ENCODE measurements at regions not wholly inside any gene's neighbourhood (a gene's known extent, or its start where the extent isn't known, plus 50 kb on each side); places are given as distances from the start of the nearest gene placed in this dataset.
"Not testable (repeated sequence)": the region's sequence is repeated elsewhere in the genome, so short reads cannot be mapped to it uniquely, and the experiment has no call there.

- H3K9me3 Mint-ChIP-seq = no peaks in the 10 kb centered on the region
- no peaks in the 10 kb centered on the region for H3K36me3 Mint-ChIP-seq
- DNase-seq (ENCODE audit: low spot score in 2 of 2) = no peak
- H3K4me3 Mint-ChIP-seq = no peak overlapping the region
- no peak for ATAC-seq
- H3K4me1 Mint-ChIP-seq = no peaks in the 10 kb centered on the region
- H3K27ac Mint-ChIP-seq = no peak overlapping the region
Observed at GRCh38 chr5:67725604-67726003, 490.0 kb upstream of the PIK3R1 start.

GRCh38 chr5:67724412-67725135 lies 491.0 kb upstream of the PIK3R1 start:
- no peak for DNase-seq (ENCODE audit: low spot score in 2 of 2)
- ATAC-seq = no peak
- H3K27ac Mint-ChIP-seq = no peak overlapping the region
- H3K4me3 Mint-ChIP-seq = no peak overlapping the region
- no peaks in the 10 kb centered on the region for H3K9me3 Mint-ChIP-seq
- H3K4me1 Mint-ChIP-seq = no peaks in the 10 kb centered on the region
- no peaks in the 10 kb centered on the region for H3K36me3 Mint-ChIP-seq

DNA sequence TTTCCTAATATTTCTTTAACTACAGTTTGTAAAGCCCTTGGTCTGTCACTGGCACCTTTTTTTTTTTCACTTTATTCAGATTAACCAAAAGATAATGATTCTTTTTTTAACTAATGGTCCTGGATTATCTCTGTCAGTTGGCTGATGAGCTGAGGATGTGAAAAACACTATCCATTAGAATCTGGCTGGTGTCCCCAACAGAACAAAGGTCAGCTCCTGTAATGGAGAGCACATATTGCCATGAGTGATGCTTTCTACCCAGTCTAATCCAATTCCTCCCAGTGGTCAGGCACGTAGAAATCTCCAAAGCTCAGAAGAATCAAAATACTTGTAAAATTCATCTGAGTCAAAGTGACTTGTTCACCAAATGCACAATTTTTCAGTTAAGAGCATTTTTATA lies 491.7 kb upstream of the PIK3R1 start:
- Mint-ChIP-seq H3K9me3 (no peaks in the 10 kb centered on the region), H3K4me3 (no peak overlapping the region), H3K4me1 (no peaks in the 10 kb centered on the region), H3K36me3 (no peaks in the 10 kb centered on the region), H3K27ac (no peak overlapping the region)
- ATAC-seq (no peak), DNase-seq (ENCODE audit: low spot score in 2 of 2) (no peak)

- H3K4me1 Mint-ChIP-seq; ATAC-seq; H3K27ac Mint-ChIP-seq; H3K9me3 Mint-ChIP-seq; H3K36me3 Mint-ChIP-seq; H3K4me3 Mint-ChIP-seq; DNase-seq (ENCODE audit: low spot score in 2 of 2): not testable (repeated sequence)
Observed at GRCh38 chr5:67722582-67722981, 493.0 kb upstream of the PIK3R1 start.

DNA sequence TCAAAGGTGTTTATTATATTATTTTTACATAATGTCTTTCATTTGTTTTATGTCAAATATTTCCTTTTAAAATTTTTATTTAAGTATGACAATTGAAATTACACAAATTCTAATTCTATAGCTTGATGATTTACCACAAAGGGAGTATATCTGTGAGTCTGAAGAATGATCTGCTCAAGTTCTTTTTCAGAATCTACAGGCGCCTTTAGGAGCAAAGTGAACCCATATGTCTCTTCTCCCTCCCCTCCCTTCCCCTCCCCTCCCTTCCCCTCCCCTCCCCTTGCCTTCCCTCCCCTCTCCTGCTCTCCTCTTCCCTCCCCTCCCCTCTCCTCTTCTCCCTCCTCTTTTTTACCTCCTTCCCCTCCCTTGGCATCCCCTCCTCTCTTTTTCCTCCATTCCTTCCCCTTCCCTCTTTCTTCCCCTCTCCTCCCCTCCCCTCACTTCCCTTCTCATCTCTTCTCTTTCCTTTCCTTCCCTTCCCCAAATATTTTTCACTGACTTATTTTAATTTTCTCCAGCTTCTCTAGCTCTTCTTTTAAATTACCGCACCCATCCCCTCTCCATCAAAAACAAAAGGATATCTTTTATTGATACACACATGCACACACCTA lies 495.3 kb upstream of the PIK3R1 start:
- Mint-ChIP-seq H3K4me1 (no peaks in the 10 kb centered on the region), H3K9me3 (no peaks in the 10 kb centered on the region), H3K36me3 (no peaks in the 10 kb centered on the region), H3K27ac (no peak overlapping the region), H3K4me3 (no peak overlapping the region)
- no peak for DNase-seq (ENCODE audit: low spot score in 2 of 2)
- no peak for ATAC-seq

DNA sequence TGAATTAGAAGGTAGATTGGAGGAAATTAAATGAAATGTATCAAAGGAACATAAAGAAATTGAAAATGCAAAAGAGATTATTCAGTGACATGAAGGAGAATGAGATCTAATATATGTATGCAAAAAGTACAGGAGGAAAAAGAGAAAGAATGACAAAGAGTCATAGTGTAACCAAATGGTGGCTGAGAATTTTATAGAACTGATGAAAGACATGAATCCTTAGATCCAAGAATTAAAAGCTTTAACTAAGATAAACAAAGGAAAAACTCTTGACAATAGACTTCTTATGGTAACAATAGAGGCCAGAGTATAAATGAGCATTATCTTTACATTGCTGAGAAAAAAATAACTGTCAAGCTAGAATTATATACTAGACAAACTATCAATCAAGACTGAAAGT lies 505.4 kb upstream of the CD180 start:
- ATAC-seq = no peak
- Mint-ChIP-seq H3K27ac (no peak overlapping the region), H3K4me3 (no peak overlapping the region), H3K9me3 (peaks cover 15% of the 10 kb centered on the region), H3K4me1 (no peaks in the 10 kb centered on the region), H3K36me3 (no peaks in the 10 kb centered on the region)
- no peak for DNase-seq (ENCODE audit: low spot score in 2 of 2)

GRCh38 chr5:67699560-67699959 lies 503.0 kb upstream of the CD180 start:
- Mint-ChIP-seq H3K27ac (no peak overlapping the region), H3K36me3 (no peaks in the 10 kb centered on the region), H3K4me1 (no peaks in the 10 kb centered on the region), H3K4me3 (no peak overlapping the region), H3K9me3 (peaks cover 15% of the 10 kb centered on the region)
- DNase-seq (ENCODE audit: low spot score in 2 of 2) = no peak
- ATAC-seq = no peak

- no peak for ATAC-seq
- no peaks in the 10 kb centered on the region for H3K36me3 Mint-ChIP-seq
- DNase-seq (ENCODE audit: low spot score in 2 of 2) = no peak
- no peaks in the 10 kb centered on the region for H3K4me1 Mint-ChIP-seq
- H3K27ac Mint-ChIP-seq = no peak overlapping the region
- H3K9me3 Mint-ChIP-seq = peaks cover 2% of the 10 kb centered on the region
- no peak overlapping the region for H3K4me3 Mint-ChIP-seq
Observed at GRCh38 chr5:67696446-67696845, 499.8 kb upstream of the CD180 start.

DNA sequence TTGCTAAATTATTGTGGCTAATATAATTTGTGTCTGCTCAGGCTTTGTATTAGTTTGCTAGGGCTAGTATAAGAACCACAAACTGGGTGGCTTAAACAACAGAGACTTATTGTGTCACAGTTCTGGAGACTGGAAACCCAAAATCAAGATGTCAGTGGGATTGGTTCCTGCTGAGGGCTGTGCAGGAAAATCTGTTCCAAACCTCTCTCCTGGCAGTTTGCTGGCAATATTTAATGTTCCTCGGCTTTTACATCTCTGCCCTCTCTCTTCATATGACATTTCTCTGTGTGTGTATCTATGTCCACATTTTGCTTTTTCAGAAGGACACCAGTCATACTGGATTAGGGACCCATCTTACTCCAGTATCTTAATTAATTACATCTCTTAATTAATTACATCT lies 498.8 kb upstream of the CD180 start:
- no peaks in the 10 kb centered on the region for H3K36me3 Mint-ChIP-seq
- H3K27ac Mint-ChIP-seq = no peak overlapping the region
- no peaks in the 10 kb centered on the region for H3K4me1 Mint-ChIP-seq
- ATAC-seq = no peak
- H3K4me3 Mint-ChIP-seq = no peak overlapping the region
- H3K9me3 Mint-ChIP-seq = peaks cover under 1% of the 10 kb centered on the region
- no peak for DNase-seq (ENCODE audit: low spot score in 2 of 2)

- Mint-ChIP-seq H3K4me3 (no peak overlapping the region), H3K36me3 (no peaks in the 10 kb centered on the region), H3K27ac (no peak overlapping the region), H3K4me1 (no peaks in the 10 kb centered on the region), H3K9me3 (no peaks in the 10 kb centered on the region)
- no peak for ATAC-seq
- no peak for DNase-seq (ENCODE audit: low spot score in 2 of 2)
Observed at GRCh38 chr5:67694810-67695191, 498.2 kb upstream of the CD180 start.

DNA sequence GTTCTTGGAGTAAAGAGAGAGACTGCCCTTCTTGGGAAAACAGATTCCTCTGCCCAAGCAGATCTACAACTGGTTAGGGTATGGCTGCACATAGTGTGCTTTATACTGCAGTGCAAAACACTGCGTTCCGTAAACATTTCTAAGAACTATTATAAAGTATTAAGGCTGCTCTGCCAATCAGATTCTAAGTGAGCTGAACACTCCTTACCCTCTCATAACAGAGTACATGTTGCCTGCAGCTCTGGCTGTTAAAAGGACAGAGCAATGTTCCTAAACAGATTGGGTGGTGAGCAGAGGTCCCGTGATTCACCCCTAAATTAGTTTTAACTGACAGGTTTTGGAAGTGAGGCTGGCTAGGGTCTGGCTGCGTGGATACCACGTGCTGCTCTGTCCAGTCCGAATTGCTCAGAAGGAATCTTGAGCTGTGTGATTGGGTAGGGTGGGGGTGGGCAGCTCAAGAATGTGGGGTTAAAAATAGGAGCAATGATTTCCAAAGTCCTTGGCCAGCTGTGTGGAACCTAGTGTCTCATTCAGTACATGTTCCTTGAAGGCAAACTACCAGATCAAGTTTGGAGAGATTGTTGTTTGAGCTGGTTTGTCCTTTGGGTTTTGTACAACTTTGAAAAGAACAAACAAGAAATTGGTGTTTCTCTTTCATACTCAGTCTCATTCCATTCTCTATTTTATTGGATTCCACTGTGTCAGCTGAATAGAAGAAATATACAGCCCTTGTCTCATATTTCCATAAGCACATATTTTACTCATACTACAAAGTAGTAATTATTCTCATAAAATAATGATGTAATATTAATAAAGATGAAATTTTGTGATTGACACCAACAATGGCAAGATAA lies 497.6 kb upstream of the CD180 start:
- no peaks in the 10 kb centered on the region for H3K4me1 Mint-ChIP-seq
- no peak overlapping the region for H3K27ac Mint-ChIP-seq
- DNase-seq (ENCODE audit: low spot score in 2 of 2) (no peak), ATAC-seq (no peak)
- H3K9me3 Mint-ChIP-seq = no peaks in the 10 kb centered on the region
- H3K4me3 Mint-ChIP-seq = no peak overlapping the region
- H3K36me3 Mint-ChIP-seq = no peaks in the 10 kb centered on the region

DNA sequence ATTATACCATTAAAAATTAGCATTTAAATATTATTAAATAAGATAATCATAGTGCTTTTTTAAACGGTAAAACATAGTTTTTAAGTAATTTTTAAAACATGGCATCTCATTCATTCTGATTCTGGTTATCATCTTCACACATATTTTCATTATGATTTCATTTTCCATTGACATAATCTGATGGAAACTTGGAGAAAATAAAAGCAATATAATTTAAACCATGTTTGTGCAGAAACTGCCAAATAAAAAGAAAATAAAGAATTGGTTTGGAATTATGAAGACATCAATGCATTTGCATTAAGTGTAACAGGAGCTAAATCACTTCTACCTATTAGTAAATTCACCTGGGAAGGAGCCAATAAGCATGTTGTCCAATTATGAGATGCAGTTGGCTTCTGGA lies 490.1 kb upstream of the CD180 start:
- H3K9me3 Mint-ChIP-seq = no peaks in the 10 kb centered on the region
- H3K36me3 Mint-ChIP-seq = no peaks in the 10 kb centered on the region
- DNase-seq (ENCODE audit: low spot score in 2 of 2) = no peak
- no peak overlapping the region for H3K27ac Mint-ChIP-seq
- no peak overlapping the region for H3K4me3 Mint-ChIP-seq
- H3K4me1 Mint-ChIP-seq = no peaks in the 10 kb centered on the region
- ATAC-seq = no peak

DNA sequence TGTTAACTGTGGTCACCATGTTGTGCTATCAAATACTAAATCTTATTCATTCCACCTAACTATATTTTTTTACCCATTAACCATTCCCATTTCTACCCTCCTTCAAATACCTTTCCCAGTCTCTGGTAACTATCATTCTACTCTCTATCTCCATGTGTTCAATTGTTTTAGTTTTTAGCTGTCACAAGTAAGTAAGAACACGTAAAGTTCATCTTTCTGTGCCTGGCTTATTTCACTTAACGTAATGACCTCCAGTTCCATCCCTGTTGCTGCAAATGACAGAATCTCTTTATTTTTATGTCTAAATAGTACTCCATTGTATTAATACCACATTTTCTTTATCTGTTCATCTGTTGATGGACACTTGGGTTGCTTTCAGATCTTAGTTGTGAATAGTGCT lies 485.1 kb upstream of the CD180 start:
- DNase-seq (ENCODE audit: low spot score in 2 of 2) (no peak), ATAC-seq (no peak)
- H3K36me3 Mint-ChIP-seq = no peaks in the 10 kb centered on the region
- no peak overlapping the region for H3K4me3 Mint-ChIP-seq
- H3K4me1 Mint-ChIP-seq = no peaks in the 10 kb centered on the region
- H3K27ac Mint-ChIP-seq = no peak overlapping the region
- H3K9me3 Mint-ChIP-seq = no peaks in the 10 kb centered on the region

GRCh38 chr5:67680099-67680498 lies 483.5 kb upstream of the CD180 start:
- H3K4me3 Mint-ChIP-seq = no peak overlapping the region
- no peaks in the 10 kb centered on the region for H3K4me1 Mint-ChIP-seq
- no peaks in the 10 kb centered on the region for H3K9me3 Mint-ChIP-seq
- DNase-seq (ENCODE audit: low spot score in 2 of 2) (no peak), ATAC-seq (no peak)
- no peak overlapping the region for H3K27ac Mint-ChIP-seq
- H3K36me3 Mint-ChIP-seq = no peaks in the 10 kb centered on the region

GRCh38 chr5:67679184-67679841 lies 482.7 kb upstream of the CD180 start:
- H3K36me3 Mint-ChIP-seq = no peaks in the 10 kb centered on the region
- no peak for ATAC-seq

More at GRCh38 chr5:67679184-67679841, 482.7 kb upstream of the CD180 start:
- no peak for DNase-seq (ENCODE audit: low spot score in 2 of 2)
- H3K9me3 Mint-ChIP-seq = no peaks in the 10 kb centered on the region
- no peaks in the 10 kb centered on the region for H3K4me1 Mint-ChIP-seq
- H3K4me3 Mint-ChIP-seq = no peak overlapping the region
- no peak overlapping the region for H3K27ac Mint-ChIP-seq
